WI38 (cell line): ENCODE measurements at regions not wholly inside any gene's neighbourhood (a gene's known extent, or its start where the extent isn't known, plus 50 kb on each side); places are given as distances from the start of the nearest gene placed in this dataset.
"Not testable (repeated sequence)": the region's sequence is repeated elsewhere in the genome, so short reads cannot be mapped to it uniquely, and the experiment has no call there.

Experiments
- H3K4me3 ChIP-seq: 2 replicates; pipeline ENCODE4 v1.5.1; 2011; ENCODE audit warnings: low read depth, mild to moderate bottlenecking, control low read depth, low read length
- CTCF ChIP-seq: IDR thresholded peaks from 2 replicates; pipeline ENCODE4 v1.5.1; 2012; ENCODE audit warnings: low read depth, mild to moderate bottlenecking, control low read depth, low read length

- no peak overlapping the region for H3K4me3 ChIP-seq
Observed at GRCh38 chr1:58060559-58061170, 485.9 kb downstream of the OMA1 start.

GRCh38 chr1:58059789-58060188, 486.7 kb downstream of the OMA1 start:
- TF ChIP-seq CTCF = no peak
- H3K4me3 ChIP-seq = no peak overlapping the region

More at GRCh38 chr1:58060559-58061170, 485.9 kb downstream of the OMA1 start:
- no peak for TF ChIP-seq CTCF

GRCh38 chr1:58058323-58058722, 488.2 kb downstream of the OMA1 start:
- TF ChIP-seq CTCF = no peak
- H3K4me3 ChIP-seq = no peak overlapping the region

GRCh38 chr1:58057826-58058225, 488.7 kb downstream of the OMA1 start:
- H3K4me3 ChIP-seq = no peak overlapping the region
- TF ChIP-seq CTCF = no peak

GRCh38 chr1:58051187-58051586, 495.3 kb downstream of the OMA1 start:
- not testable (repeated sequence) for H3K4me3 ChIP-seq

GRCh38 chr1:58047265-58047858, 499.2 kb downstream of the OMA1 start:
- H3K4me3 ChIP-seq = no peak overlapping the region
- TF ChIP-seq CTCF = peak; percentile 40

GRCh38 chr1:58045094-58045705, 501.3 kb downstream of the OMA1 start:
- no peak for TF ChIP-seq CTCF

GRCh38 chr1:58041621-58042020, 504.9 kb downstream of the OMA1 start:
- no peak overlapping the region for H3K4me3 ChIP-seq
- no peak for TF ChIP-seq CTCF

More at GRCh38 chr1:58045094-58045705, 501.3 kb downstream of the OMA1 start:
- no peak overlapping the region for H3K4me3 ChIP-seq
